Mucosa of rectum (tissue), 2 donors: ENCODE measurements at regions not wholly inside any gene's neighbourhood (a gene's known extent, or its start where the extent isn't known, plus 50 kb on each side); places are given as distances from the start of the nearest gene placed in this dataset.
"Not testable (repeated sequence)": the region's sequence is repeated elsewhere in the genome, so short reads cannot be mapped to it uniquely, and the experiment has no call there.

Experiments used
- H3K27ac ChIP-seq, 2 donors: one replicate each; pipeline ENCODE4 v1.7.0; 2013; ENCODE audit warnings: inconsistent platforms in 2 of 2, low read depth in 2 of 2, low read length in 2 of 2
- H3K27me3 ChIP-seq, 2 donors: one replicate each; pipeline ENCODE4 v1.7.0; 2013; ENCODE audit warnings: low read length in 2 of 2; ENCODE audit not compliant: control insufficient read depth in 2 of 2, insufficient read depth in 2 of 2
- H3K36me3 ChIP-seq, 2 donors: one replicate each; pipeline ENCODE4 v1.7.0; 2013; ENCODE audit warnings: low read length in 2 of 2; ENCODE audit not compliant: control insufficient read depth in 2 of 2, insufficient read depth in 2 of 2
- H3K4me1 ChIP-seq, 2 donors: one replicate each; pipeline ENCODE4 v1.7.0; 2013; ENCODE audit warnings: low read length in 2 of 2, mild to moderate bottlenecking in 1 of 2; ENCODE audit not compliant: control insufficient read depth in 2 of 2, insufficient read depth in 2 of 2
- H3K4me3 ChIP-seq, 2 donors: one replicate each; pipeline ENCODE4 v1.7.0; 2013; ENCODE audit warnings: low read length in 2 of 2
- H3K9ac ChIP-seq, 2 donors: one replicate each; pipeline ENCODE4 v1.7.0; 2013; ENCODE audit warnings: low read length in 2 of 2, low read depth in 1 of 2, mild to moderate bottlenecking in 1 of 2
- H3K9me3 ChIP-seq, 2 donors: one replicate each; pipeline ENCODE4 v1.7.0; 2013; ENCODE audit warnings: low read length in 2 of 2; ENCODE audit not compliant: control insufficient read depth in 2 of 2
- donor health status: healthy.
- donor health status: Normal muscosa, but diverticular disease.

- Histone ChIP-seq H3K9ac (no peak overlapping the region), H3K27ac (no peak overlapping the region), H3K27me3 (no peaks in the 10 kb centered on the region), H3K4me1 (no peaks in the 10 kb centered on the region), H3K36me3 (no peaks in the 10 kb centered on the region), H3K9me3 (no peaks in the 10 kb centered on the region), H3K4me3 (no peak overlapping the region)
Observed at GRCh38 chr6:126723541-126724170, 383.7 kb downstream of the CENPW start.

GRCh38 chr6:126724821-126725220 lies 384.9 kb downstream of the CENPW start:
- Histone ChIP-seq H3K36me3 (no peaks in the 10 kb centered on the region), H3K4me1 (no peaks in the 10 kb centered on the region), H3K4me3 (no peak overlapping the region), H3K27ac (no peak overlapping the region), H3K9ac (no peak overlapping the region), H3K9me3 (no peaks in the 10 kb centered on the region), H3K27me3 (no peaks in the 10 kb centered on the region)

- H3K4me3 ChIP-seq = not testable (repeated sequence)
Observed at GRCh38 chr6:126726454-126726853, 386.5 kb downstream of the CENPW start.

GRCh38 chr6:126738146-126738545 lies 380.3 kb upstream of the RSPO3 start:
- Histone ChIP-seq H3K4me3 (no peak overlapping the region), H3K9me3 (no peaks in the 10 kb centered on the region), H3K4me1 (no peaks in the 10 kb centered on the region), H3K27ac (no peak overlapping the region), H3K27me3 (no peaks in the 10 kb centered on the region), H3K9ac (no peak overlapping the region), H3K36me3 (no peaks in the 10 kb centered on the region)

More at GRCh38 chr6:126726454-126726853, 386.5 kb downstream of the CENPW start:
- not testable (repeated sequence) for H3K36me3 ChIP-seq, H3K9ac ChIP-seq, H3K9me3 ChIP-seq, H3K27ac ChIP-seq, H3K27me3 ChIP-seq, H3K4me1 ChIP-seq

- Histone ChIP-seq H3K27ac (no peak overlapping the region), H3K36me3 (no peaks in the 10 kb centered on the region), H3K4me1 (no peaks in the 10 kb centered on the region), H3K4me3 (no peak overlapping the region), H3K9me3 (no peaks in the 10 kb centered on the region), H3K9ac (no peak overlapping the region), H3K27me3 (no peaks in the 10 kb centered on the region)
Observed at GRCh38 chr6:126738641-126739040, 379.8 kb upstream of the RSPO3 start.

DNA sequence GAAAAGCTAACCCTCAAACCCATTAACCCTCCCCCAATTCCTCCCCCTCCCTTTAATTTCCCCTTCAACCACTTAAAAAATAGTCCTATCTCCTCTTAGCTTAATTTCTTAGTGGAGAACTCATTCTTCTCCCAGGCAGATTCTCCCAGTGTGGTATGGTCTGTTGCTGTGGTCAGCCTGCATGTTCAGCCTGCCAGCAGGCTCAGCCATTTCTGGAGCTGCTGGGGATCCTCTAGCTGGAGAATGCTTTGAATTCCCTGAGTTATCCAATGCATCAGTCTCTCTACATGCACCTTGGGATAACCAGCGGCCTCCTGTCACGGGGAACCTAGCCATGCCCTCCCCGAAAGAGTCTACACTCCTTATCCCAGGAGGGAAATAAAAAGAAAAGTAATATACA lies 375.4 kb upstream of the RSPO3 start:
- H3K9ac ChIP-seq = no peak overlapping the region
- H3K9me3 ChIP-seq = no peaks in the 10 kb centered on the region
- H3K27me3 ChIP-seq = no peaks in the 10 kb centered on the region
- H3K27ac ChIP-seq = no peak overlapping the region
- H3K4me3 ChIP-seq = no peak overlapping the region
- H3K4me1 ChIP-seq = no peaks in the 10 kb centered on the region
- no peaks in the 10 kb centered on the region for H3K36me3 ChIP-seq

DNA sequence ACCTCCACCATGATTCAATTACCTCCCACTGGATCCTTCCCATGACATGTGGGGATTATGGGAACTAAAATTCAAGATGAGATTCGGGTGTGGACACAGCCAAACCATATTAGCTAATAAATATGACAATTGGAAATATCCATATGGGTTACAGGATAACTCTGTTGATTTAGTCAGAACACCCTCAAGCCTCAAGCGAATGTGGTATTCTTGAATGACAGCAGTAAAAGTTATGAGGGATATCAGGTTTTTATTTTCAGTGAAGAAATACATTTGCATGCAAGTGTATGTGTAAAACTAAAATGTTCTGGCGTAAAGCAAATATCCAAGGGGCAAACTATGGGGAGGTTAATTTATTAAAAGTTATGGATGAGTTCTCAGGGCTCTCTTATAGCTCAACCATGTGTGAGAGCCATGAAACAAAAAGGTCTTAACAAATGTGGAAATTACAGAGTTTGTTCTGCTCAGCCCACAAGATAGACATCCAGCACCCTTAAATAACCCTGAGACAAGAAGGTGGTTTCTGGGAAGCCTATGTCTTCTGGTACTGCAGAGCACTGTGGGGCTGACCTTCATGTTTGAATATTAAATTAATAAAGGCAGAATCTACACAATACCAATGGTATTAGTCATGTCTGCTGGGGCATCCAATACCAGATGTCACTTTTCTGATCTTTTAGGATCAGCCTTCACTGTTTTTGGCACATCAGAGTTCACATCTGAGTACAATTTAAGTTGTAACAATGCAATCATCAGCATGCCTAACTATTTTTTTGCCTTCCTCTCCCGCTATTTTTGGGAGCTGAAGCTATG lies 370.5 kb upstream of the RSPO3 start:
- Histone ChIP-seq H3K9ac (no peak overlapping the region), H3K4me1 (no peaks in the 10 kb centered on the region), H3K36me3 (no peaks in the 10 kb centered on the region), H3K4me3 (no peak overlapping the region), H3K27me3 (no peaks in the 10 kb centered on the region), H3K9me3 (no peaks in the 10 kb centered on the region), H3K27ac (no peak overlapping the region)

- Histone ChIP-seq H3K4me3 (no peak overlapping the region), H3K9me3 (no peaks in the 10 kb centered on the region), H3K9ac (no peak overlapping the region), H3K4me1 (no peaks in the 10 kb centered on the region), H3K27ac (no peak overlapping the region), H3K36me3 (no peaks in the 10 kb centered on the region), H3K27me3 (no peaks in the 10 kb centered on the region)
Observed at GRCh38 chr6:126753606-126754005, 364.9 kb upstream of the RSPO3 start.

- H3K9me3 ChIP-seq = no peaks in the 10 kb centered on the region
- no peak overlapping the region for H3K9ac ChIP-seq
- H3K27ac ChIP-seq = no peak overlapping the region
- H3K4me3 ChIP-seq = no peak overlapping the region
- H3K27me3 ChIP-seq = no peaks in the 10 kb centered on the region
- H3K4me1 ChIP-seq = no peaks in the 10 kb centered on the region
- no peaks in the 10 kb centered on the region for H3K36me3 ChIP-seq
Observed at GRCh38 chr6:126761854-126762253, 356.6 kb upstream of the RSPO3 start.

DNA sequence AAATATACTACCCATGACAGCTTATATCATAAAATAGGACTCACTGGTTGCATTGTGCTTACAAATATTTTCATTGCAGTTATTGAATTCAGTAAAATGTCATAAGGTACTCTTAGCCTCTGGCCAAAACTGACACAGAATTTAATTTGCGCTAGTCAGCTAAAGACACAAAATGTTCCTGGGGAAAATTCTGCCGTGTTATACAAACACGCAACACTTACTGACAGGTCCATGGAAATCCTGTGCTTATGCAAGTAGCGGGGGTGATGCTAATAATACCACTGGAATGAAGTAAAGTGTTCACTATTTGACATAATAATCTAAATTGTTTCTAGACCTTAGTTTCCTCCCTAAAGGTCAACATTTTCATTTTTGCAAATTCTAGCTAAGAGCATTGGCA lies 354.4 kb upstream of the RSPO3 start:
- Histone ChIP-seq H3K36me3 (no peaks in the 10 kb centered on the region), H3K27ac (no peak overlapping the region), H3K4me3 (no peak overlapping the region), H3K27me3 (no peaks in the 10 kb centered on the region), H3K4me1 (no peaks in the 10 kb centered on the region), H3K9ac (no peak overlapping the region), H3K9me3 (no peaks in the 10 kb centered on the region)
